ENCODE measurements at regions not wholly inside any gene's neighbourhood (a gene's known extent, or its start where the extent isn't known, plus 50 kb on each side); places are given as distances from the start of the nearest gene placed in this dataset.
"Not testable (repeated sequence)": the region's sequence is repeated elsewhere in the genome, so short reads cannot be mapped to it uniquely, and the experiment has no call there.

- DNase-seq (ENCODE audit: low read depth), result no peak
- no peak for TF ChIP-seq CTCF (conservative IDR thresholded peaks at IDR 0.05; ENCODE audit: low read length)
- no peak overlapping the region for H3K4me3 ChIP-seq (ENCODE audit: low read length)
Observed at GRCh38 chr12:61282790-61283575, 977.2 kb upstream of the USP15 start.

GRCh38 chr12:61290473-61290872 is 969.7 kb upstream of the USP15 start:
- no peak for TF ChIP-seq CTCF (conservative IDR thresholded peaks at IDR 0.05; ENCODE audit: low read length)
- H3K4me3 ChIP-seq (ENCODE audit: low read length), result no peak overlapping the region
- DNase-seq (ENCODE audit: low read depth), result no peak

- no peak for TF ChIP-seq CTCF (conservative IDR thresholded peaks at IDR 0.05; ENCODE audit: low read length)
- no peak overlapping the region for H3K4me3 ChIP-seq (ENCODE audit: low read length)
- no peak for DNase-seq (ENCODE audit: low read depth)
Observed at GRCh38 chr12:61291647-61292046, 968.6 kb upstream of the USP15 start.

- DNase-seq (ENCODE audit: low read depth); H3K4me3 ChIP-seq (ENCODE audit: low read length): not testable (repeated sequence)
Observed at GRCh38 chr12:61294011-61294410, 966.2 kb upstream of the USP15 start.

- H3K4me3 ChIP-seq (ENCODE audit: low read length), result no peak overlapping the region
- DNase-seq (ENCODE audit: low read depth), result no peak
- no peak for TF ChIP-seq CTCF (conservative IDR thresholded peaks at IDR 0.05; ENCODE audit: low read length)
Observed at GRCh38 chr12:61301817-61302216, 958.4 kb upstream of the USP15 start.

- DNase-seq (ENCODE audit: low read depth), result no peak
- TF ChIP-seq CTCF (conservative IDR thresholded peaks at IDR 0.05; ENCODE audit: low read length), result no peak
Observed at GRCh38 chr12:61302282-61302681, 957.9 kb upstream of the USP15 start.

GRCh38 chr12:61308220-61308619 is 952.0 kb upstream of the USP15 start:
- DNase-seq (ENCODE audit: low read depth), result no peak
- TF ChIP-seq CTCF (conservative IDR thresholded peaks at IDR 0.05; ENCODE audit: low read length), result no peak
- H3K4me3 ChIP-seq (ENCODE audit: low read length), result no peak overlapping the region

More at GRCh38 chr12:61302282-61302681, 957.9 kb upstream of the USP15 start:
- H3K4me3 ChIP-seq (ENCODE audit: low read length), result no peak overlapping the region
